ENCODE measurements at regions not wholly inside any gene's neighbourhood (a gene's known extent, or its start where the extent isn't known, plus 50 kb on each side); places are given as distances from the start of the nearest gene placed in this dataset.

DNA sequence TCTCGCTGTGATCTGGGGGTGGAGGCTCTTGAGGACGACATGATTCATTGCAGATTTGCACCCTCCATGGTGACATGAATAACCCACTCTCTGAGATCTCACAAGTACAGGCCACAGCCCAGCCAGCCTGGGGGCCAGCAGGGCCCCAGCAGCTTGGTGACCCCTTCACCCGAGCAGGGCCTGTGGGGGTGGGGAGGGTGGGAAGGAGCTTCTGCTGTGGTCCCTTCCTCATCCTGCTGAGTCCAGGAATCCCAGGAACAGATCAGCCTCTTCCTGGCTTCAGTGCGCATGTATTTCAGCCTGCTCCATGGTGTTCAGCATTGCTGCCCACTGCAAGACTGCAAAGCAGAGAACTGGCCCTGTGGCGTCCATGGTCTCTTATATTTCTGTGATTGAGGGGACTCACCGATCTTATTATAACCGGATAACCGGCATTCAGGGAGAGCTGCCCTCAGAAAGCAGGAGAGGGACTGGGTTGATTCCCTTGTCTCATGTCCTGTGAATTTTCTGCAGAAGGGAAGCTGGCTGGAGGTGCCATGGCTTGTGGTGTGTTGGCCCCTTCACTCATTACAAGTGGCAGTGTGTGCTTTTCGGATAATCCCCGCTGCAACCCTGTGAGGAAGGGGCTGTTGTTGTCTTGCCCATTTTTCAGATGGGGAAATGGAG is 118.8 kb upstream of the FRMD1 start:
- WGBS (ENCODE audit: insufficient coverage, low coverage, missing lambda C conversion rate) = 1% methylated on average over 9 of the region's 10 CpGs
- TF ChIP-seq ZNF785 (CRISPR knock-in tag; IDR thresholded peaks at IDR 0.05) (no peak), L3MBTL2 (IDR thresholded peaks at IDR 0.05) (no peak), ZNF311 (CRISPR knock-in tag; IDR thresholded peaks at IDR 0.05) (no peak), MYBL2 (IDR thresholded peaks at IDR 0.05; ENCODE audit: low read depth) (no peak), MYBL2 (CRISPR knock-in tag; IDR thresholded peaks at IDR 0.05; ENCODE audit: borderline replicate concordance) (no peak), KLF10 (CRISPR knock-in tag; IDR thresholded peaks at IDR 0.05) (no peak), ZNF23 (CRISPR knock-in tag; IDR thresholded peaks at IDR 0.05) (no peak), SMARCB1 (IDR thresholded peaks at IDR 0.05; ENCODE audit: insufficient read length, low read depth) (no peak), KLF16 (IDR thresholded peaks at IDR 0.05) (no peak), PHB (CRISPR knock-in tag; IDR thresholded peaks at IDR 0.05) (no peak), GTF2F1 (IDR thresholded peaks at IDR 0.05; ENCODE audit: low read depth, low read length) (no peak), MEF2A (IDR thresholded peaks at IDR 0.05; ENCODE audit: control insufficient read depth, low read depth, low read length) (no peak), JUN (IDR thresholded peaks at IDR 0.05; ENCODE audit: borderline replicate concordance, low read depth, low read length) (no peak), JUN (CRISPR knock-in tag; IDR thresholded peaks at IDR 0.05; ENCODE audit: borderline replicate concordance) (no peak), MCM3 (IDR thresholded peaks at IDR 0.05) (no peak)
- TF ChIP-seq, protein P1, sequence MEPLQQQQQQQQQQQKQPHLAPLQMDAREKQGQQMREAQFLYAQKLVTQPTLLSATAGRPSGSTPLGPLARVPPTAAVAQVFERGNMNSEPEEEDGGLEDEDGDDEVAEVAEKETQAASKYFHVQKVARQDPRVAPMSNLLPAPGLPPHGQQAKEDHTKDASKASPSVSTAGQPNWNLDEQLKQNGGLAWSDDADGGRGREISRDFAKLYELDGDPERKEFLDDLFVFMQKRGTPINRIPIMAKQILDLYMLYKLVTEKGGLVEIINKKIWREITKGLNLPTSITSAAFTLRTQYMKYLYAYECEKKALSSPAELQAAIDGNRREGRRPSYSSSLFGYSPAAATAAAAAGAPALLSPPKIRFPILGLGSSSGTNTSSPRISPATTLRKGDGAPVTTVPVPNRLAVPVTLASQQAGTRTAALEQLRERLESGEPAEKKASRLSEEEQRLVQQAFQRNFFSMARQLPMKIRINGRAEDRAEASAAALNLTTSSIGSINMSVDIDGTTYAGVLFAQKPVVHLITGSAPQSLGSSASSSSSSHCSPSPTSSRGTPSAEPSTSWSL (CRISPR knock-in tag; IDR thresholded peaks at IDR 0.05; ENCODE audit: borderline replicate concordance) = no peak
- TF ChIP-seq, protein P2, sequence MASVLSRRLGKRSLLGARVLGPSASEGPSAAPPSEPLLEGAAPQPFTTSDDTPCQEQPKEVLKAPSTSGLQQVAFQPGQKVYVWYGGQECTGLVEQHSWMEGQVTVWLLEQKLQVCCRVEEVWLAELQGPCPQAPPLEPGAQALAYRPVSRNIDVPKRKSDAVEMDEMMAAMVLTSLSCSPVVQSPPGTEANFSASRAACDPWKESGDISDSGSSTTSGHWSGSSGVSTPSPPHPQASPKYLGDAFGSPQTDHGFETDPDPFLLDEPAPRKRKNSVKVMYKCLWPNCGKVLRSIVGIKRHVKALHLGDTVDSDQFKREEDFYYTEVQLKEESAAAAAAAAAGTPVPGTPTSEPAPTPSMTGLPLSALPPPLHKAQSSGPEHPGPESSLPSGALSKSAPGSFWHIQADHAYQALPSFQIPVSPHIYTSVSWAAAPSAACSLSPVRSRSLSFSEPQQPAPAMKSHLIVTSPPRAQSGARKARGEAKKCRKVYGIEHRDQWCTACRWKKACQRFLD (CRISPR knock-in tag; IDR thresholded peaks at IDR 0.05) = no peak
- TF ChIP-seq, protein P3, sequence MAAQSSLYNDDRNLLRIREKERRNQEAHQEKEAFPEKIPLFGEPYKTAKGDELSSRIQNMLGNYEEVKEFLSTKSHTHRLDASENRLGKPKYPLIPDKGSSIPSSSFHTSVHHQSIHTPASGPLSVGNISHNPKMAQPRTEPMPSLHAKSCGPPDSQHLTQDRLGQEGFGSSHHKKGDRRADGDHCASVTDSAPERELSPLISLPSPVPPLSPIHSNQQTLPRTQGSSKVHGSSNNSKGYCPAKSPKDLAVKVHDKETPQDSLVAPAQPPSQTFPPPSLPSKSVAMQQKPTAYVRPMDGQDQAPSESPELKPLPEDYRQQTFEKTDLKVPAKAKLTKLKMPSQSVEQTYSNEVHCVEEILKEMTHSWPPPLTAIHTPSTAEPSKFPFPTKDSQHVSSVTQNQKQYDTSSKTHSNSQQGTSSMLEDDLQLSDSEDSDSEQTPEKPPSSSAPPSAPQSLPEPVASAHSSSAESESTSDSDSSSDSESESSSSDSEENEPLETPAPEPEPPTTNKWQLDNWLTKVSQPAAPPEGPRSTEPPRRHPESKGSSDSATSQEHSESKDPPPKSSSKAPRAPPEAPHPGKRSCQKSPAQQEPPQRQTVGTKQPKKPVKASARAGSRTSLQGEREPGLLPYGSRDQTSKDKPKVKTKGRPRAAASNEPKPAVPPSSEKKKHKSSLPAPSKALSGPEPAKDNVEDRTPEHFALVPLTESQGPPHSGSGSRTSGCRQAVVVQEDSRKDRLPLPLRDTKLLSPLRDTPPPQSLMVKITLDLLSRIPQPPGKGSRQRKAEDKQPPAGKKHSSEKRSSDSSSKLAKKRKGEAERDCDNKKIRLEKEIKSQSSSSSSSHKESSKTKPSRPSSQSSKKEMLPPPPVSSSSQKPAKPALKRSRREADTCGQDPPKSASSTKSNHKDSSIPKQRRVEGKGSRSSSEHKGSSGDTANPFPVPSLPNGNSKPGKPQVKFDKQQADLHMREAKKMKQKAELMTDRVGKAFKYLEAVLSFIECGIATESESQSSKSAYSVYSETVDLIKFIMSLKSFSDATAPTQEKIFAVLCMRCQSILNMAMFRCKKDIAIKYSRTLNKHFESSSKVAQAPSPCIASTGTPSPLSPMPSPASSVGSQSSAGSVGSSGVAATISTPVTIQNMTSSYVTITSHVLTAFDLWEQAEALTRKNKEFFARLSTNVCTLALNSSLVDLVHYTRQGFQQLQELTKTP (IDR thresholded peaks at IDR 0.05; ENCODE audit: low read depth in 1 of 2, partially characterized antibody in 2 of 2) = no peak
- CTCF ChIA-PET (ENCODE audit: low intra/inter-chr PET ratio) = interaction anchor here (0.6 kb wide), 1 partner anchor 170 kb away, joined by 3 read pairs; no protein-coding TSS in a partner anchor

More for the DNA sequence above, 118.8 kb upstream of the FRMD1 start:
- Histone ChIP-seq H3K4me2 (ENCODE audit: insufficient read depth, low read length) (no peak overlapping the region), H3K27me3 (ENCODE audit: control insufficient read depth in 2 of 2, insufficient read depth in 2 of 2, low read length in 2 of 2) (peaks cover 39 to 88% of the 10 kb centered on the region in 2 experiments), H3K4me3 (no peak overlapping the region), H3K9me1 (ENCODE audit: control insufficient read depth, insufficient read depth, low read length) (no peaks in the 10 kb centered on the region), H3K9ac (ENCODE audit: insufficient read depth in 1 of 2, low read depth in 2 of 2, low read length in 2 of 2) (no peak overlapping the region), H4K20me1 (replicated peaks; ENCODE audit: control insufficient read depth, insufficient read depth, low read length) (peaks cover 12% of the 10 kb centered on the region), H3K79me2 (ENCODE audit: control insufficient read depth, insufficient read depth, low read length) (no peaks in the 10 kb centered on the region), H3K27ac (ENCODE audit: extremely low read depth, low read depth, low read length) (no peak overlapping the region), H3K9me3 (replicated peaks; ENCODE audit: control insufficient read depth, insufficient read depth, low read depth, low read length) (no peaks in the 10 kb centered on the region), H3K36me3 (ENCODE audit: control insufficient read depth, insufficient read depth, low read length) (no peaks in the 10 kb centered on the region), H3K4me1 (replicated peaks in 1 of 2; ENCODE audit: control insufficient read depth in 2 of 2, insufficient read depth in 2 of 2, low read length in 2 of 2) (peaks cover 0 to 7% of the 10 kb centered on the region in 2 experiments; a peak in 1 of 5 replicates), H2AFZ (ENCODE audit: low read depth, low read length) (no peak overlapping the region)
- POLR2A ChIA-PET = interaction anchor here (0.7 kb wide), 1 partner anchor 43 kb away, joined by 3 read pairs; no protein-coding TSS in a partner anchor
- in situ Hi-C loops (cut with MboI) (no loop called here), intact Hi-C loops (cut with micrococcal nuclease) (loop anchor here (10.0 kb wide), 1 partner anchor 687 kb away; no protein-coding TSS in a partner anchor)
- BruUV-seq (replicated peaks) = no TSS peak
- DNase-seq (ENCODE audit: extremely low read depth in 1 of 4, low spot score in 3 of 4) (no peak), ATAC-seq (no peak), FAIRE-seq (no peak)
